Adrenal gland (tissue), 9 donors: ENCODE measurements at regions not wholly inside any gene's neighbourhood (a gene's known extent, or its start where the extent isn't known, plus 50 kb on each side); places are given as distances from the start of the nearest gene placed in this dataset.

Source experiments
- DNase-seq, 7 donors: peaks; one replicate each; pipeline ENCODE4 v3.0.0-alpha.2; 2019 to 2020
- H3K27ac ChIP-seq, 5 donors: fragments of 200-600 bp; sonication (generic) in 4 of 5; 1 replicate in 3 of 5; 2 replicates in 2 of 5; pipeline versions ENCODE4 v1.5.1 to v1.8.0; 2016 to 2020; ENCODE audit warnings: mild to moderate bottlenecking in 1 of 5
- H3K27me3 ChIP-seq: fragments of 200-600 bp; 2 replicates; pipeline ENCODE4 v1.8.0; 2021
- H3K36me3 ChIP-seq, 2 donors: fragments of 200-600 bp; replicated peaks in 1 of 2; 1 replicate in 1 of 2; 2 replicates in 1 of 2; pipeline versions ENCODE4 v1.5.1 to v1.8.0; 2018 to 2022
- H3K4me1 ChIP-seq, 2 donors: fragments of 200-600 bp; replicated peaks in 1 of 2; 1 replicate in 1 of 2; 2 replicates in 1 of 2; pipeline versions ENCODE4 v1.5.1 to v1.8.0; 2018 to 2021
- H3K4me3 ChIP-seq, 4 donors: fragments of 200-600 bp; sonication (generic) in 3 of 4; one replicate each; pipeline ENCODE4 v1.5.1; 2016 to 2018
- H3K9me3 ChIP-seq, 3 donors: fragments of 200-600 bp; sonication (generic) in 1 of 3; replicated peaks in 1 of 3; 1 replicate in 2 of 3; 2 replicates in 1 of 3; pipeline versions ENCODE4 v1.5.1 to v1.8.0; 2016 to 2021
- POLR2A ChIP-seq, 2 donors: fragments of 450-650 bp; IDR thresholded peaks; one replicate each; pipeline ENCODE4 v1.6.1; 2017; ENCODE audit warnings: antibody characterized with exemption in 2 of 2, mild to moderate bottlenecking in 2 of 2, moderate library complexity in 1 of 2
- WGBS, 4 donors: extraction: QIAGEN DNeasy Blood & Tissue Kit in 2 of 4; methylation state at CpG; one replicate each; pipeline versions ENCODE4 v1.1.5 to v1.1.7; 2013 to 2017; 5-methylcytosine and 5-hydroxymethylcytosine counted together
- intact Hi-C, 2 donors: fragments of 100-400 bp; cut with DNase I; formaldehyde crosslinking; loops; one replicate each; pipeline versions ENCODE4 v1.14.1 to v1.15.0; 2022 to 2023
- TF ChIP-seq, protein P1 (sequence below), 6 experiments: fragments of 450-650 bp in 4 of 6; fragments of 200-600 bp in 2 of 6; sonication (generic) in 1 of 6; IDR thresholded peaks; 1 replicate in 5 of 6; 2 replicates in 1 of 6; pipeline versions ENCODE4 v1.5.1 to v1.8.0; 2016 to 2021; ENCODE audit warnings: antibody characterized with exemption in 6 of 6, mild to moderate bottlenecking in 2 of 6, moderate library complexity in 1 of 6
- donor health status: healthy with polysubstance abuse.
- donor health status: Bipolar disorder and iron deficiency.
- donor health status: DM: yes; HTN: yes; CAD: no.
- donor health status: DM: no; HTN: no; CAD: no.
- donor health status: DM: no; HTN: no; CAD: no.

DNA sequence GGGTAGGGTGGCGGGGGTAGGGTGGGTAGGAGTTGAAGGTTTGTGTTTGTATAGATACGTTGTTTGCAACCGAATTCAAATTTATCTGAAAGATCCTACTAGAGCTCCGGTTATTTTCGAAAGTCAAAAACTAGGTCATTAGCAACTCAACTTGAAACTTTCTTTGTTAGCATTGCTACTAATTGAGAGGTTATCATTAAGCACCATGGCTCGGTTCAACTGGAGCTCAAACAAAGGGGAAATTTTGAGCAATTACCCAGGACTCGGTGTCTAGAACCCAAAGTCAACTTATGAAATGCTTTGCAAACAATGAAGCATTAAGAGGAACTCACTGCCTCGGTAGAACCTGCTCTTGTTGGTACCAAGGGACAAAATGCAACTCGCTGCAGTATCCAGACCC is 207.7 kb downstream of the BCAT1 start:
- H3K9me3 ChIP-seq, result no peaks in the 10 kb centered on the region
- no peak overlapping the region for H3K4me3 ChIP-seq
- H3K27me3 ChIP-seq, result no peaks in the 10 kb centered on the region
- H3K4me1 ChIP-seq, result no peaks in the 10 kb centered on the region
- TF ChIP-seq POLR2A (IDR thresholded peaks at IDR 0.05), result no peak
- TF ChIP-seq, protein P1, sequence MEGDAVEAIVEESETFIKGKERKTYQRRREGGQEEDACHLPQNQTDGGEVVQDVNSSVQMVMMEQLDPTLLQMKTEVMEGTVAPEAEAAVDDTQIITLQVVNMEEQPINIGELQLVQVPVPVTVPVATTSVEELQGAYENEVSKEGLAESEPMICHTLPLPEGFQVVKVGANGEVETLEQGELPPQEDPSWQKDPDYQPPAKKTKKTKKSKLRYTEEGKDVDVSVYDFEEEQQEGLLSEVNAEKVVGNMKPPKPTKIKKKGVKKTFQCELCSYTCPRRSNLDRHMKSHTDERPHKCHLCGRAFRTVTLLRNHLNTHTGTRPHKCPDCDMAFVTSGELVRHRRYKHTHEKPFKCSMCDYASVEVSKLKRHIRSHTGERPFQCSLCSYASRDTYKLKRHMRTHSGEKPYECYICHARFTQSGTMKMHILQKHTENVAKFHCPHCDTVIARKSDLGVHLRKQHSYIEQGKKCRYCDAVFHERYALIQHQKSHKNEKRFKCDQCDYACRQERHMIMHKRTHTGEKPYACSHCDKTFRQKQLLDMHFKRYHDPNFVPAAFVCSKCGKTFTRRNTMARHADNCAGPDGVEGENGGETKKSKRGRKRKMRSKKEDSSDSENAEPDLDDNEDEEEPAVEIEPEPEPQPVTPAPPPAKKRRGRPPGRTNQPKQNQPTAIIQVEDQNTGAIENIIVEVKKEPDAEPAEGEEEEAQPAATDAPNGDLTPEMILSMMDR (IDR thresholded peaks at IDR 0.05), result no peak
- no peak overlapping the region for H3K27ac ChIP-seq
- H3K36me3 ChIP-seq, result no peaks in the 10 kb centered on the region
- WGBS, 4 donors, result 70 to 88% (median 78%) methylated on average over 9 of the region's 9 CpGs
- intact Hi-C loops, result no loop called here
- no peak for DNase-seq

GRCh38 chr12:24739106-24739779 is 209.7 kb downstream of the BCAT1 start:
- no peaks in the 10 kb centered on the region for H3K36me3 ChIP-seq
- H3K27me3 ChIP-seq, result no peaks in the 10 kb centered on the region
- H3K4me1 ChIP-seq, result no peaks in the 10 kb centered on the region
- no peaks in the 10 kb centered on the region for H3K9me3 ChIP-seq
- TF ChIP-seq POLR2A (IDR thresholded peaks at IDR 0.05), result no peak
- TF ChIP-seq, protein P1 (IDR thresholded peaks at IDR 0.05), result no peak
- no peak overlapping the region for H3K4me3 ChIP-seq
- intact Hi-C loops, result no loop called here
- no peak for DNase-seq
- H3K27ac ChIP-seq, result no peak overlapping the region
- 72 to 87% (median 80%) methylated on average over 2 of the region's 2 CpGs for WGBS, 4 donors

- Histone ChIP-seq H3K4me3 (no peak overlapping the region), H3K27me3 (no peaks in the 10 kb centered on the region), H3K36me3 (no peaks in the 10 kb centered on the region), H3K9me3 (no peaks in the 10 kb centered on the region), H3K4me1 (no peaks in the 10 kb centered on the region), H3K27ac (no peak overlapping the region)
- 62 to 72% (median 68%) methylated on average over 2 of the region's 2 CpGs for WGBS, 4 donors
- no peak for DNase-seq
- intact Hi-C loops, result no loop called here
- TF ChIP-seq, protein P1 (IDR thresholded peaks at IDR 0.05), result no peak
- TF ChIP-seq POLR2A (IDR thresholded peaks at IDR 0.05), result no peak
Measured at GRCh38 chr12:24738441-24738840, 210.5 kb downstream of the BCAT1 start.

- Histone ChIP-seq H3K4me3 (no peak overlapping the region), H3K27ac (no peak overlapping the region), H3K9me3 (no peaks in the 10 kb centered on the region), H3K4me1 (no peaks in the 10 kb centered on the region), H3K27me3 (no peaks in the 10 kb centered on the region), H3K36me3 (no peaks in the 10 kb centered on the region)
- WGBS, 4 donors, result 66 to 81% (median 73%) methylated on average over 1 of the region's 1 CpG
- intact Hi-C loops, result no loop called here
- DNase-seq, result no peak
- no peak for TF ChIP-seq POLR2A (IDR thresholded peaks at IDR 0.05)
- TF ChIP-seq, protein P1 (IDR thresholded peaks at IDR 0.05), result no peak
Measured at GRCh38 chr12:24731596-24731995, 217.3 kb downstream of the BCAT1 start.
